Endothelial cell of umbilical vein (primary cell): ENCODE measurements at regions not wholly inside any gene's neighbourhood (a gene's known extent, or its start where the extent isn't known, plus 50 kb on each side); places are given as distances from the start of the nearest gene placed in this dataset.

Source experiments
- BruUV-seq: library from RNA; stranded (reverse); fragments of 400-500 nt; replicated peaks from 2 replicates; lab custom pipeline; 2021; lab: Mats Ljungman, UMichigan
- CTCF ChIA-PET: fragments of 300-600, 350-600 bp; sonication (Branson Sonifier 250); formaldehyde crosslinking; loops from one replicate; lab custom pipeline; 2021; ENCODE audit warnings: antibody characterized with exemption, inconsistent platforms; lab: Charles Lee
- POLR2A ChIA-PET: fragments of 300-600, 350-600 bp; sonication (Branson Sonifier 250); formaldehyde crosslinking; loops from one replicate; lab custom pipeline; 2021; ENCODE audit warnings: antibody characterized with exemption, inconsistent platforms; lab: Charles Lee
- DNase-seq: peaks from one replicate; pipeline ENCODE4 v3.0.0-alpha.2; 2011; ENCODE audit warnings: low read depth, low spot score
- FAIRE-seq: peaks from 2 replicates; lab custom pipeline; 2011; peaks lifted over from hg19 to GRCh38; lab: Jason Lieb, UNC
- H2AFZ ChIP-seq: 2 replicates; pipeline ENCODE4 v1.6.0; 2012; ENCODE audit warnings: low read depth, low read length, control low read depth, inconsistent platforms
- H3K27ac ChIP-seq: 2 replicates; pipeline ENCODE4 v1.5.1; 2011; ENCODE audit warnings: low read depth, mild to moderate bottlenecking, control low read depth, low read length, moderate library complexity; ENCODE audit not compliant: insufficient read depth
- H3K27me3 ChIP-seq, 2 experiments: 2 replicates each; pipeline versions ENCODE4 v1.6.0 to v1.6.1; 2011; ENCODE audit warnings: low read length in 2 of 2, mixed read lengths in 1 of 2; ENCODE audit not compliant: control insufficient read depth in 2 of 2, insufficient read depth in 2 of 2
- H3K36me3 ChIP-seq, 2 experiments: 2 replicates in 1 of 2; 3 replicates in 1 of 2; pipeline ENCODE4 v1.5.1; 2011; ENCODE audit warnings: low read length in 2 of 2, mild to moderate bottlenecking in 1 of 2, moderate library complexity in 1 of 2; ENCODE audit not compliant: control insufficient read depth in 2 of 2, insufficient read depth in 2 of 2; ENCODE audit errors: extremely low read depth in 1 of 2
- H3K4me1 ChIP-seq: 3 replicates; pipeline ENCODE4 v1.5.1; 2011; ENCODE audit warnings: mild to moderate bottlenecking, low read length; ENCODE audit not compliant: control insufficient read depth, insufficient read depth; ENCODE audit errors: extremely low read depth
- H3K4me2 ChIP-seq: 2 replicates; pipeline ENCODE4 v1.6.1; 2011; ENCODE audit warnings: low read length, control low read depth, mixed read lengths; ENCODE audit not compliant: insufficient read depth
- H3K4me3 ChIP-seq, 3 experiments: fragments of 200-600 bp in 1 of 3; sonication (generic), shearing (Covaris generic) in 1 of 3; replicated peaks in 1 of 3; 2 replicates each; pipeline ENCODE4 v1.5.1; 2011 to 2016; ENCODE audit warnings: control low read depth in 3 of 3, low read length in 3 of 3, mild to moderate bottlenecking in 2 of 3, inconsistent platforms in 1 of 3, low read depth in 1 of 3, moderate library complexity in 1 of 3; ENCODE audit not compliant: insufficient read depth in 1 of 3
- H3K79me2 ChIP-seq: 2 replicates; pipeline ENCODE4 v1.6.0; 2012; ENCODE audit warnings: low read length, inconsistent platforms; ENCODE audit not compliant: control insufficient read depth, insufficient read depth
- H3K9ac ChIP-seq: replicated peaks from 2 replicates; pipeline ENCODE3; 2011; ENCODE audit warnings: low read length, control low read depth; ENCODE audit not compliant: insufficient read depth; ENCODE audit errors: extremely low read depth
- H3K9me1 ChIP-seq: replicated peaks from 3 replicates; pipeline ENCODE4 v1.6.0; 2011; ENCODE audit warnings: mild to moderate bottlenecking, low read length; ENCODE audit not compliant: control insufficient read depth, insufficient read depth; ENCODE audit errors: extremely low read depth
- H3K9me3 ChIP-seq: replicated peaks from 2 replicates; pipeline ENCODE4 v1.5.1; 2012; ENCODE audit warnings: low read length, inconsistent platforms; ENCODE audit not compliant: control insufficient read depth, insufficient read depth
- H4K20me1 ChIP-seq: replicated peaks from 2 replicates; pipeline ENCODE3; 2011; ENCODE audit warnings: mild to moderate bottlenecking, low read length; ENCODE audit not compliant: control insufficient read depth, insufficient read depth; ENCODE audit errors: extremely low read depth
- EZH2 ChIP-seq: IDR thresholded peaks from 2 replicates; pipeline ENCODE4 v1.6.1; 2012; ENCODE audit warnings: borderline replicate concordance, low read depth, mild to moderate bottlenecking, moderate library complexity, low read length, inconsistent platforms; ENCODE audit not compliant: severe bottlenecking
- FOS ChIP-seq: IDR thresholded peaks from 2 replicates; pipeline ENCODE4 v1.6.1; 2011; ENCODE audit warnings: mild to moderate bottlenecking, low read length, moderate library complexity, borderline replicate concordance; ENCODE audit not compliant: insufficient read depth
- GATA2 ChIP-seq: IDR thresholded peaks from 2 replicates; pipeline ENCODE4 v1.7.0; 2011; ENCODE audit warnings: low read depth, mild to moderate bottlenecking, moderate library complexity, mixed read lengths, low read length; ENCODE audit not compliant: insufficient read length, insufficient read depth
- JUN ChIP-seq: IDR thresholded peaks from 2 replicates; pipeline ENCODE4 v1.6.1; 2011; ENCODE audit warnings: borderline replicate concordance, low read depth; ENCODE audit not compliant: insufficient read length, insufficient read depth
- MYC ChIP-seq: IDR thresholded peaks from one replicate; pipeline ENCODE4 v1.6.1; 2011; ENCODE audit warnings: mild to moderate bottlenecking, low read depth, low read length
- POLR2A ChIP-seq: IDR thresholded peaks from 2 replicates; pipeline ENCODE4 v1.6.1; 2012; ENCODE audit warnings: low read depth, mild to moderate bottlenecking, control low read depth, low read length
- POLR2AphosphoS5 ChIP-seq: IDR thresholded peaks from 2 replicates; pipeline ENCODE4 v1.6.1; 2012; ENCODE audit warnings: low read depth, mild to moderate bottlenecking, control low read depth, low read length, moderate library complexity; ENCODE audit not compliant: insufficient read depth
- dilution Hi-C: fragments of 300-500 bp; cut with MboI; formaldehyde crosslinking; loops from one replicate; pipeline ENCODE4 v1.15.0; 2019; ENCODE audit warnings: low sequenced_read_pairs; ENCODE audit not compliant: extremely low pct_ligation_motif_present
- intact Hi-C: fragments of 100-400 bp; cut with micrococcal nuclease; formaldehyde crosslinking; loops from one replicate; pipeline ENCODE4 v1.10.0; 2022
- TF ChIP-seq, protein P1 (sequence below), 2 donors: IDR thresholded peaks; 1 replicate in 1 of 2; 2 replicates in 1 of 2; pipeline ENCODE4 v1.5.1; 2011; ENCODE audit warnings: low read length in 2 of 2, mild to moderate bottlenecking in 2 of 2, moderate library complexity in 2 of 2, control low read depth in 1 of 2, inconsistent platforms in 1 of 2, low read depth in 1 of 2; ENCODE audit not compliant: insufficient read depth in 1 of 2; ENCODE audit errors: extremely low read depth in 1 of 2
- TF ChIP-seq, protein P2 (sequence below): IDR thresholded peaks from 2 replicates; pipeline ENCODE4 v1.6.1; 2011; ENCODE audit not compliant: insufficient read depth, insufficient read length

DNA sequence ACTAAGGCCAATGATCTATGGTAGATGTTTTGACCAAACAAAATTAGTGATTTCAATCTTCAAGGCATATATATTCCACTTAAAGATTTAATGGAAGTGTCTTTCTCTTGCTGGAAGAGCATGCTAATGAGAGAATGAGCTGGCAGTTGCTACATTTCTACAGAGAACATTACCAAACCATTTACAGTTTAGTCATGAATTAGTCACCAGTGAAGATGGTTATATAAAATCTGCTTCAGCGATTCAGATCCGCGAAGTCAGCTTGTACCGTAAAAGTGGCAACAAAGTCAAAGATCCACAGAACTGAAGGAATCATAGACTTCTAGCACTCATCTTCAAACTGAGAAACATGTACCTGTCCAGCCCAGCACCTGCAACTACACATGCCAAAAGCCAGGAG is 156.3 kb downstream of the SLITRK5 start:
- DNase-seq (no peak), FAIRE-seq (no peak)
- Histone ChIP-seq H3K4me1 (no peaks in the 10 kb centered on the region), H3K79me2 (no peaks in the 10 kb centered on the region), H3K9me1 (no peaks in the 10 kb centered on the region), H2AFZ (no peak overlapping the region), H3K27ac (no peak overlapping the region), H3K4me3 (no peak overlapping the region), H3K9me3 (peaks cover 2% of the 10 kb centered on the region), H4K20me1 (no peaks in the 10 kb centered on the region), H3K9ac (no peak overlapping the region), H3K27me3 (no peaks in the 10 kb centered on the region), H3K4me2 (no peak overlapping the region), H3K36me3 (no peaks in the 10 kb centered on the region)
- no TSS peak for BruUV-seq
- POLR2A ChIA-PET = no interaction called here
- TF ChIP-seq EZH2 (no peak), FOS (no peak), POLR2AphosphoS5 (no peak), GATA2 (no peak), POLR2A (no peak), MYC (no peak), JUN (no peak)
- TF ChIP-seq, protein P1, sequence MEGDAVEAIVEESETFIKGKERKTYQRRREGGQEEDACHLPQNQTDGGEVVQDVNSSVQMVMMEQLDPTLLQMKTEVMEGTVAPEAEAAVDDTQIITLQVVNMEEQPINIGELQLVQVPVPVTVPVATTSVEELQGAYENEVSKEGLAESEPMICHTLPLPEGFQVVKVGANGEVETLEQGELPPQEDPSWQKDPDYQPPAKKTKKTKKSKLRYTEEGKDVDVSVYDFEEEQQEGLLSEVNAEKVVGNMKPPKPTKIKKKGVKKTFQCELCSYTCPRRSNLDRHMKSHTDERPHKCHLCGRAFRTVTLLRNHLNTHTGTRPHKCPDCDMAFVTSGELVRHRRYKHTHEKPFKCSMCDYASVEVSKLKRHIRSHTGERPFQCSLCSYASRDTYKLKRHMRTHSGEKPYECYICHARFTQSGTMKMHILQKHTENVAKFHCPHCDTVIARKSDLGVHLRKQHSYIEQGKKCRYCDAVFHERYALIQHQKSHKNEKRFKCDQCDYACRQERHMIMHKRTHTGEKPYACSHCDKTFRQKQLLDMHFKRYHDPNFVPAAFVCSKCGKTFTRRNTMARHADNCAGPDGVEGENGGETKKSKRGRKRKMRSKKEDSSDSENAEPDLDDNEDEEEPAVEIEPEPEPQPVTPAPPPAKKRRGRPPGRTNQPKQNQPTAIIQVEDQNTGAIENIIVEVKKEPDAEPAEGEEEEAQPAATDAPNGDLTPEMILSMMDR (IDR thresholded peaks at IDR 0.05; ENCODE audit: extremely low read depth in 1 of 2, insufficient read depth in 1 of 2, low read depth in 1 of 2, low read length in 2 of 2) = no peak
- TF ChIP-seq, protein P2, sequence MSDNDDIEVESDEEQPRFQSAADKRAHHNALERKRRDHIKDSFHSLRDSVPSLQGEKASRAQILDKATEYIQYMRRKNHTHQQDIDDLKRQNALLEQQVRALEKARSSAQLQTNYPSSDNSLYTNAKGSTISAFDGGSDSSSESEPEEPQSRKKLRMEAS = no peak
- CTCF ChIA-PET = no interaction called here
- intact Hi-C loops = no loop called here
- dilution Hi-C loops = no loop called here
